ENCODE measurements at regions not wholly inside any gene's neighbourhood (a gene's known extent, or its start where the extent isn't known, plus 50 kb on each side); places are given as distances from the start of the nearest gene placed in this dataset.

DNA sequence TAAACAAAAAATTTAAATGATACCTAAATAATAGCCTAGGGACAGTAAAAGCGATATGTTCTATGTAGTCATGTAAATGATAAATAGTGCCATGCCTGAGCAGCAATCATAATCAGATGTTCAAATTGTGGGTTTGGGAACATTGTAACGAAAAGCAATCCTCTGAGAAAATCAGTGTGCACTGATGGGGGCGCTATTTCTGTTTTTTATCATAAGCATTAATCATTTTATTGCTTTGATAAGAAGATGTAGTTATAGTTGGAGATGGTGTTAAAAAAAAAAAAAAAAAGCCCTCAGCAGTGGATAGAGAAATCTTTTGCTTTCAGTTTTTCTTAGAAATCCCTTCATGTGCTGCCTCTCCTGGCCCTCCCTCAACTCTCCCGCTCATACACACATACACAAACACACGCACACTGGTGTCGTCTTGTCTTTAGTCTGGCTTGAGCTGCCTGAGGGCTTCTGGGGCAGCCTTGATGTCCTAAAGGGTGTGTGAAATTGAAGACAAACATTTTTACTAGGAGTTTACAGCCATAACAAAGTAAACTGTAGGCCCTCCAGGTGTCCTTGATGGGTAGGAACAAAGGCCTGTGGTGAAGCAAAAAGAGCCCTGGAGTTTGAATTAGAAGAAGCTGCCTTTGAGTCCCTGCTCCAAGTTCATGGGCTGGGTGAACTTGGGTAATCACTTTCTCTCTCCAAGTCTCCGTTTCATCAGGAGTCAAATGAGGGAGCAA lies 428.1 kb downstream of the SOX2 start:
- H3K27me3 ChIP-seq (ENCODE audit: control insufficient read depth, insufficient read depth, low read length, poor library complexity, severe bottlenecking) = peaks cover 8% of the 10 kb centered on the region
- DNase-seq = peak; percentile 82
- no peaks in the 10 kb centered on the region for H3K9me3 ChIP-seq (ENCODE audit: control insufficient read depth, low read length)
- no peak overlapping the region for H3K9ac ChIP-seq (ENCODE audit: extremely low read depth, low read length, poor library complexity, severe bottlenecking)
- no peaks in the 10 kb centered on the region for H3K36me3 ChIP-seq (ENCODE audit: control insufficient read depth, insufficient read depth, low read length)
- 65 to 83% methylated on average over 1 to 6 of the region's 7 CpGs for WGBS, 2 experiments (ENCODE audit: insufficient coverage in 1 of 2, insufficient read length in 1 of 2)
- Mint-ChIP-seq H3K27ac (no peak overlapping the region), H3K9me3 (no peaks in the 10 kb centered on the region), H3K27me3 (ENCODE audit: insufficient read depth) (peaks cover 56% of the 10 kb centered on the region), H3K36me3 (ENCODE audit: low read depth) (no peaks in the 10 kb centered on the region), H3K4me1 (peaks cover 13% of the 10 kb centered on the region), H3K4me3 (no peak overlapping the region)
- no peaks in the 10 kb centered on the region for H3K4me1 ChIP-seq (ENCODE audit: control insufficient read depth, insufficient read depth, low read length)
- TF ChIP-seq, protein P1, sequence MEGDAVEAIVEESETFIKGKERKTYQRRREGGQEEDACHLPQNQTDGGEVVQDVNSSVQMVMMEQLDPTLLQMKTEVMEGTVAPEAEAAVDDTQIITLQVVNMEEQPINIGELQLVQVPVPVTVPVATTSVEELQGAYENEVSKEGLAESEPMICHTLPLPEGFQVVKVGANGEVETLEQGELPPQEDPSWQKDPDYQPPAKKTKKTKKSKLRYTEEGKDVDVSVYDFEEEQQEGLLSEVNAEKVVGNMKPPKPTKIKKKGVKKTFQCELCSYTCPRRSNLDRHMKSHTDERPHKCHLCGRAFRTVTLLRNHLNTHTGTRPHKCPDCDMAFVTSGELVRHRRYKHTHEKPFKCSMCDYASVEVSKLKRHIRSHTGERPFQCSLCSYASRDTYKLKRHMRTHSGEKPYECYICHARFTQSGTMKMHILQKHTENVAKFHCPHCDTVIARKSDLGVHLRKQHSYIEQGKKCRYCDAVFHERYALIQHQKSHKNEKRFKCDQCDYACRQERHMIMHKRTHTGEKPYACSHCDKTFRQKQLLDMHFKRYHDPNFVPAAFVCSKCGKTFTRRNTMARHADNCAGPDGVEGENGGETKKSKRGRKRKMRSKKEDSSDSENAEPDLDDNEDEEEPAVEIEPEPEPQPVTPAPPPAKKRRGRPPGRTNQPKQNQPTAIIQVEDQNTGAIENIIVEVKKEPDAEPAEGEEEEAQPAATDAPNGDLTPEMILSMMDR (conservative IDR thresholded peaks at IDR 0.05) = peak; percentile 74
- no peak overlapping the region for H3K4me3 ChIP-seq (ENCODE audit: low read length)
- H3K27ac ChIP-seq (ENCODE audit: low read depth, low read length) = peak overlapping the region; percentile 55

DNA sequence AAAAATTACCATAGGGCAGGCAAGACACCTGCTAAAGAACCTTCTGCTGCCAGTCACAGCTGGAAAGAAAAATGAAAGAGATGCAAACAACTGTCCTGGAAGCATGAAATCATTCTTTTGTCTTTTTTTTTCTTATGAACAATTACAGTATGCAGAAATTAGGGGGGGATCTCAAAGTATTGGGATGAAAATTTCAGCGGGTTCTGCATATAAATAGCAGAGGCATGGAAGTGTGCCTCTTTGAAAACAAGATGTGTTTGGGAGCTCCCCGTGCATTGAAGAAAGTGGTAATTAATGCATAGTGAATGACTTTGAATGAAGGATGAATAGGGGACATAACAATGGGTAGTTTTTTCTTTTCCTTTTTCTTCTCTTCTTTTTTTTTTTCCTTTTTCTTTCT lies 431.2 kb downstream of the SOX2 start:
- H3K27me3 Mint-ChIP-seq (ENCODE audit: insufficient read depth) = peaks cover 49% of the 10 kb centered on the region
- H3K4me1 Mint-ChIP-seq = peaks cover 10% of the 10 kb centered on the region
- TF ChIP-seq, protein P1 (conservative IDR thresholded peaks at IDR 0.05) = no peak
- DNase-seq = no peak
- H3K9ac ChIP-seq (ENCODE audit: extremely low read depth, low read length, poor library complexity, severe bottlenecking) = no peak overlapping the region
- 0 to 13% methylated on average over 1 to 2 of the region's 2 CpGs for WGBS, 2 experiments (ENCODE audit: insufficient coverage in 1 of 2, insufficient read length in 1 of 2)
- no peak overlapping the region for H3K4me3 Mint-ChIP-seq
- no peak overlapping the region for H3K27ac Mint-ChIP-seq
- no peaks in the 10 kb centered on the region for H3K27me3 ChIP-seq (ENCODE audit: control insufficient read depth, insufficient read depth, low read length, poor library complexity, severe bottlenecking)
- H3K36me3 Mint-ChIP-seq (ENCODE audit: low read depth) = no peaks in the 10 kb centered on the region
- H3K4me3 ChIP-seq (ENCODE audit: low read length) = no peak overlapping the region
- H3K36me3 ChIP-seq (ENCODE audit: control insufficient read depth, insufficient read depth, low read length) = no peaks in the 10 kb centered on the region
- H3K27ac ChIP-seq (ENCODE audit: low read depth, low read length) = peak overlapping the region; percentile 46
- no peaks in the 10 kb centered on the region for H3K9me3 ChIP-seq (ENCODE audit: control insufficient read depth, low read length)
- no peaks in the 10 kb centered on the region for H3K9me3 Mint-ChIP-seq
- no peaks in the 10 kb centered on the region for H3K4me1 ChIP-seq (ENCODE audit: control insufficient read depth, insufficient read depth, low read length)

DNA sequence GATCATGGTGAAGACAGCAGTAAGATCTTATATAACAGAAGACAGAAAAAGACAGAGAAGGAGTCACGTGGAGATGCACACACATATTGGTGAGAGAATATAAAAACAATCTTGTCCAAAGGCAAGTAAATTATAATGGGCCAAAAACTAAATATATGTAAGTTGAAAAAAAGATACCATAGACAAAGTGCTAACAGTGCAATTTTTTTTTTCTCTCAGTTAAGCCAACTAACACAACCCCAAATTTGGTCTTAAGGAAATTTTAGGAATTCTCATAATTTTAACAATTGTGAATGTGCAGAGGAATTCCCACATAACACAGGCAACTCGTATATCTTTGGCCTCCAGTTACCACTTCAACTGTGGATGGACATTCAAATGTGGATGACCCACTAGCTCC lies 432.2 kb downstream of the SOX2 start:
- Mint-ChIP-seq H3K27me3 (ENCODE audit: insufficient read depth) (peaks cover 42% of the 10 kb centered on the region), H3K9me3 (no peaks in the 10 kb centered on the region), H3K4me3 (no peak overlapping the region), H3K4me1 (peaks cover 15% of the 10 kb centered on the region), H3K27ac (no peak overlapping the region), H3K36me3 (ENCODE audit: low read depth) (no peaks in the 10 kb centered on the region)
- TF ChIP-seq, protein P1 (conservative IDR thresholded peaks at IDR 0.05) = no peak
- Histone ChIP-seq H3K36me3 (ENCODE audit: control insufficient read depth, insufficient read depth, low read length) (no peaks in the 10 kb centered on the region), H3K9ac (ENCODE audit: extremely low read depth, low read length, poor library complexity, severe bottlenecking) (no peak overlapping the region), H3K4me1 (ENCODE audit: control insufficient read depth, insufficient read depth, low read length) (no peaks in the 10 kb centered on the region), H3K4me3 (ENCODE audit: low read length) (no peak overlapping the region), H3K27ac (ENCODE audit: low read depth, low read length) (no peak overlapping the region), H3K9me3 (ENCODE audit: control insufficient read depth, low read length) (no peaks in the 10 kb centered on the region), H3K27me3 (ENCODE audit: control insufficient read depth, insufficient read depth, low read length, poor library complexity, severe bottlenecking) (no peaks in the 10 kb centered on the region)
- WGBS, 2 experiments (ENCODE audit: insufficient coverage in 1 of 2, insufficient read length in 1 of 2) = 87 to 94% methylated on average over 2 of the region's 2 CpGs
- no peak for DNase-seq
